ENCODE measurements at regions not wholly inside any gene's neighbourhood (a gene's known extent, or its start where the extent isn't known, plus 50 kb on each side); places are given as distances from the start of the nearest gene placed in this dataset.

DNA sequence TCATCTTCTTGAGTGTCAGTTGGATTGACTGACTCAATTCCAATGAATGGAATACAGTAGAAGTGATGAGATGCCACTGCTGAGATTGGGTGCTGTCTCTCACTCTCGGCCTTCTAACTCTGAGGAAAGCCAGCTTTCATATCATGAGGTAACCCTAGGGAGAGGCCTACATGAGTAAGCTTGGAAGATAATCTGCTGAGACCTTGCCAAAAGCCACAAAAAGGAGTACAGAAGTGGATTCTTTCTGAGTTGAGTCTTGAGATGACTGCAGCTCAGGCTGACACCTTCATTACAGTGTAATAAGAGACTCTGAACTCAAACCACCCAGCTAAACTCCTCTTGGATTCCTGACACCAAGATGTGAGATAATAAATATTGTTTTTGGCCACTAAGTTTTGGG, 537.4 kb upstream of the MAGEB18 start:
- TF ChIP-seq, protein P1, sequence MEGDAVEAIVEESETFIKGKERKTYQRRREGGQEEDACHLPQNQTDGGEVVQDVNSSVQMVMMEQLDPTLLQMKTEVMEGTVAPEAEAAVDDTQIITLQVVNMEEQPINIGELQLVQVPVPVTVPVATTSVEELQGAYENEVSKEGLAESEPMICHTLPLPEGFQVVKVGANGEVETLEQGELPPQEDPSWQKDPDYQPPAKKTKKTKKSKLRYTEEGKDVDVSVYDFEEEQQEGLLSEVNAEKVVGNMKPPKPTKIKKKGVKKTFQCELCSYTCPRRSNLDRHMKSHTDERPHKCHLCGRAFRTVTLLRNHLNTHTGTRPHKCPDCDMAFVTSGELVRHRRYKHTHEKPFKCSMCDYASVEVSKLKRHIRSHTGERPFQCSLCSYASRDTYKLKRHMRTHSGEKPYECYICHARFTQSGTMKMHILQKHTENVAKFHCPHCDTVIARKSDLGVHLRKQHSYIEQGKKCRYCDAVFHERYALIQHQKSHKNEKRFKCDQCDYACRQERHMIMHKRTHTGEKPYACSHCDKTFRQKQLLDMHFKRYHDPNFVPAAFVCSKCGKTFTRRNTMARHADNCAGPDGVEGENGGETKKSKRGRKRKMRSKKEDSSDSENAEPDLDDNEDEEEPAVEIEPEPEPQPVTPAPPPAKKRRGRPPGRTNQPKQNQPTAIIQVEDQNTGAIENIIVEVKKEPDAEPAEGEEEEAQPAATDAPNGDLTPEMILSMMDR (IDR thresholded peaks at IDR 0.05), result no peak
- TF ChIP-seq POLR2A (IDR thresholded peaks at IDR 0.05), result no peak

Data from tibial nerve (tissue), 3 donors.